ENCODE measurements at regions not wholly inside any gene's neighbourhood (a gene's known extent, or its start where the extent isn't known, plus 50 kb on each side); places are given as distances from the start of the nearest gene placed in this dataset.

DNA sequence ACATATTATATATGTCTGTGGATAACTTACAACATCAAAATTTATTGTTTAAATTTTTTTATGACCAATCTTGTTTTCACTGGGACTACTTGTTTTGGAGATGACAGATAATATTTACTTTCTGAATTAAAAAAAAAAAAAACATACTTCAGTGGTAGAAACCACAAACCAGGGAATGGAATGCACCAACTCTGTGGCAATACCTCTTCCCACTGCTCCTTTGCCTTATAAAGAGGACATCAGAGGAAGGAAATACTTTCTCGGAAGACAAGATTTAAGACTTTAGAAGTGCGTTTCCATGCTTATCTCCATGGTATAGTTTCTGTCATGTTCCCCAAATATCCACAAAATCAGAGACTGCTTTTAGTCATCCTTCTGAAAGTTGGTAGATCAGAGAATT is 1241.1 kb upstream of the EYS start:
- no peak for TF ChIP-seq POLR2AphosphoS5 (IDR thresholded peaks at IDR 0.05; ENCODE audit: low read depth, low read length)
- TF ChIP-seq POLR2A (IDR thresholded peaks at IDR 0.05; ENCODE audit: low read depth, low read length) = no peak

Data from GM12891 (cell line).